ENCODE measurements at regions not wholly inside any gene's neighbourhood (a gene's known extent, or its start where the extent isn't known, plus 50 kb on each side); places are given as distances from the start of the nearest gene placed in this dataset.

DNA sequence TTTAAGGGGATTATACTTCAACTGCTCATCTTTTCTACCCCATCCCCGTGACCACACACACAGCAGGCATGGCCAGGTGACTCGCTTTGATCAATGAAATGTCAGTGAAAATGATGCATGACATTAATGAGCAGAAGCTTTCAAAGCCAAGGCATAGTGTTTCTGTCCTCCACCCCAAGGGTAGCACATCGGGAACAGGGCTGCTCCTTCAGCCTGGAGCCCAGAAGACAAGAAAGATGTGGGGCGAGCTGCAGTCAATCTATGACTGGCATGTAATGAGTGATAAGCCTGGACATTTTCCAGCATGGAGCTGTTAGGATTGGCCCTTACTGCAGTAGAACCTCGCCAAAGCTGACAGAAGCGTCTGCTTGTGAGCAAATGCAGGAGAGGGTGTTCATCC is 122.6 kb upstream of the IRX2 start:
- intact Hi-C loops (cut with DNase I; ENCODE audit: low total_unique reads) (no loop called here), in situ Hi-C loops (cut with MboI; ENCODE audit: low pct_ligation_motif_present in 1 of 4, low pct_unique_long_range_greater_than_20kb in 1 of 4, low sequenced_read_pairs in 3 of 4) (no loop called here)
- Histone ChIP-seq H3K36me3 (no peaks in the 10 kb centered on the region), H3K27me3 (no peaks in the 10 kb centered on the region), H3K9me3 (peaks cover 0 to 5% of the 10 kb centered on the region in 2 donors), H3K4me3 (no peak overlapping the region), H3K4me1 (no peaks in the 10 kb centered on the region), H3K27ac (no peak overlapping the region)
- TF ChIP-seq POLR2A (IDR thresholded peaks at IDR 0.05) = no peak
- TF ChIP-seq, protein P1, sequence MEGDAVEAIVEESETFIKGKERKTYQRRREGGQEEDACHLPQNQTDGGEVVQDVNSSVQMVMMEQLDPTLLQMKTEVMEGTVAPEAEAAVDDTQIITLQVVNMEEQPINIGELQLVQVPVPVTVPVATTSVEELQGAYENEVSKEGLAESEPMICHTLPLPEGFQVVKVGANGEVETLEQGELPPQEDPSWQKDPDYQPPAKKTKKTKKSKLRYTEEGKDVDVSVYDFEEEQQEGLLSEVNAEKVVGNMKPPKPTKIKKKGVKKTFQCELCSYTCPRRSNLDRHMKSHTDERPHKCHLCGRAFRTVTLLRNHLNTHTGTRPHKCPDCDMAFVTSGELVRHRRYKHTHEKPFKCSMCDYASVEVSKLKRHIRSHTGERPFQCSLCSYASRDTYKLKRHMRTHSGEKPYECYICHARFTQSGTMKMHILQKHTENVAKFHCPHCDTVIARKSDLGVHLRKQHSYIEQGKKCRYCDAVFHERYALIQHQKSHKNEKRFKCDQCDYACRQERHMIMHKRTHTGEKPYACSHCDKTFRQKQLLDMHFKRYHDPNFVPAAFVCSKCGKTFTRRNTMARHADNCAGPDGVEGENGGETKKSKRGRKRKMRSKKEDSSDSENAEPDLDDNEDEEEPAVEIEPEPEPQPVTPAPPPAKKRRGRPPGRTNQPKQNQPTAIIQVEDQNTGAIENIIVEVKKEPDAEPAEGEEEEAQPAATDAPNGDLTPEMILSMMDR (IDR thresholded peaks at IDR 0.05) = no peak
- TF ChIP-seq POLR2AphosphoS5 (IDR thresholded peaks at IDR 0.05) = no peak
- DNase-seq = no peak
- WGBS, 2 donors (ENCODE audit: low coverage in 1 of 2) = 71 to 90% methylated on average over 2 to 6 of the region's 6 CpGs

DNA sequence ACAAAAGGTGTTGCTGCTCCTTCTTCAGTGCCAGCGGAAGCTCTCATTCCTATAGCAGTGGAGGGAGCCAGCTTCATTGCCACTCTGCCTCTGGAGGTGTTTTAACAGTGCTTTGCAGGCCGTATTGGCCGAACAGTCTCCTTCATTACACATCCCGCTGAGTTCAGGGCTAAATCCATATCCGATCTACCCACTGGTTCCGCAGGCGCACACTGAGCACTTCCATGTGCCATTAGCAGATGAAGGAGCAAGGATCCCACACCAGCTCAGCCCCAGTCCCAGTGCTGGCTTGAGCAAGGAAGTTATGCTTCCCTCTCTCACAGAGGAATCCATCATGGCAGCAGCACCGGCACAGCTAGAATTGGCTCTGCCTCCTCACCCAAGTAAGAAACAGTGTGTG is 121.2 kb upstream of the IRX2 start:
- Histone ChIP-seq H3K4me1 (no peaks in the 10 kb centered on the region), H3K27ac (no peak overlapping the region), H3K27me3 (no peaks in the 10 kb centered on the region), H3K36me3 (no peaks in the 10 kb centered on the region), H3K4me3 (no peak overlapping the region), H3K9me3 (no peaks in the 10 kb centered on the region)
- TF ChIP-seq POLR2AphosphoS5 (IDR thresholded peaks at IDR 0.05) = no peak
- TF ChIP-seq, protein P1 (IDR thresholded peaks at IDR 0.05) = no peak
- no peak for TF ChIP-seq EP300 (IDR thresholded peaks at IDR 0.05; ENCODE audit: low read depth)
- TF ChIP-seq POLR2A (IDR thresholded peaks at IDR 0.05) = no peak
- 80 to 84% methylated on average over 1 to 8 of the region's 8 CpGs for WGBS, 2 donors (ENCODE audit: low coverage in 1 of 2)
- in situ Hi-C loops (cut with MboI; ENCODE audit: low pct_ligation_motif_present in 1 of 4, low pct_unique_long_range_greater_than_20kb in 1 of 4, low sequenced_read_pairs in 3 of 4) (no loop called here), intact Hi-C loops (cut with DNase I; ENCODE audit: low total_unique reads) (no loop called here)
- no peak for DNase-seq

DNA sequence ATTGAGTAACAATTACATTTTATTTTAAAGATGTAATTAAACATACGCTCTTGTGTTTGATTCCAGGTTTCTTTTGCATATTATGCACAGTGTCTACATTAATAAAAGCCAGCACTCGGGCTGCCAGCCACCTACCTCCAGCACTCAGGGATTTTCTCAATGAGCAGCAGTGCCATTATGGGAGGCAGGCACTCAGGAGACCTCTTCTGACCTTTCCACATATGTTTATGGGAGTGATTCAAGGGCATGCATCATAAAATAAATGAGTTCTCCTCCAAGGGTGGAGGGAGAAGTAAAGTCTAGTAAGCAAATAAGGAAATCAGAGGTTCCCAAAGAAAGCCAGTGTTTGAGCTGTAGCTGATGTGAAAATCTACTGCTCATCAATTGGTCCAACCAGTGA is 119.8 kb upstream of the IRX2 start:
- Histone ChIP-seq H3K4me3 (no peak overlapping the region), H3K27me3 (no peaks in the 10 kb centered on the region), H3K27ac (no peak overlapping the region), H3K9me3 (no peaks in the 10 kb centered on the region), H3K4me1 (no peaks in the 10 kb centered on the region), H3K36me3 (no peaks in the 10 kb centered on the region)
- in situ Hi-C loops (cut with MboI; ENCODE audit: low pct_ligation_motif_present in 1 of 4, low pct_unique_long_range_greater_than_20kb in 1 of 4, low sequenced_read_pairs in 3 of 4) (no loop called here), intact Hi-C loops (cut with DNase I; ENCODE audit: low total_unique reads) (no loop called here)
- WGBS, 2 donors (ENCODE audit: low coverage in 1 of 2) = 62 to 80% methylated on average over 2 of the region's 2 CpGs
- TF ChIP-seq POLR2AphosphoS5 (IDR thresholded peaks at IDR 0.05) = no peak
- TF ChIP-seq EP300 (IDR thresholded peaks at IDR 0.05; ENCODE audit: low read depth) = no peak
- TF ChIP-seq POLR2A (IDR thresholded peaks at IDR 0.05) = no peak
- DNase-seq = no peak

DNA sequence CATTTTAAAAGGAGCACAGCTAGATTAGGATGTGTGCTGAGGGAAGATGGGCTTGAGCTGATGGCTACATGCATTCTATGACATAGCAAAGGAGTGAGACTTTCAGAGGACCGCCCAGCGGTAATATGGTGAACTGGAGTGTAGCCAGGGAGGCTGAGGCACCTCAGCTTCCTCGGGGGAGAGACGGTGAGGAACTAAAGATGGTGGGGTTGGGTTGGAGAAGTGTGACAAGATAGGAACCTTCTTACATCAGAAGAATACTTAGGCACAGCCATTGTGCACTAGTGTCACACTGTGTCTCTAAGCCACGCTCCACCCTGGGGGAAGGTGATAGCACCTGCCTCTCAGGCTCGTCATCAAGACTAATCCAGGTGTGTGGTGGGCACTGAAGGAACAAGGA is 118.0 kb upstream of the IRX2 start:
- 68% methylated on average over 6 of the region's 6 CpGs; no CpG with 5 or more reads in 1 of the 2 donors for WGBS, 2 donors (ENCODE audit: low coverage in 1 of 2)
- Histone ChIP-seq H3K9me3 (no peaks in the 10 kb centered on the region), H3K4me3 (no peak overlapping the region), H3K27ac (no peak overlapping the region), H3K36me3 (no peaks in the 10 kb centered on the region), H3K4me1 (no peaks in the 10 kb centered on the region), H3K27me3 (no peaks in the 10 kb centered on the region)
- in situ Hi-C loops (cut with MboI; ENCODE audit: low pct_ligation_motif_present in 1 of 4, low pct_unique_long_range_greater_than_20kb in 1 of 4, low sequenced_read_pairs in 3 of 4) = no loop called here
- TF ChIP-seq EP300 (IDR thresholded peaks at IDR 0.05; ENCODE audit: low read depth) (no peak), POLR2AphosphoS5 (IDR thresholded peaks at IDR 0.05) (no peak), POLR2A (IDR thresholded peaks at IDR 0.05) (no peak)
- TF ChIP-seq, protein P1 (IDR thresholded peaks at IDR 0.05) = no peak
- intact Hi-C loops (cut with DNase I; ENCODE audit: low total_unique reads) = no loop called here
- DNase-seq = no peak

DNA sequence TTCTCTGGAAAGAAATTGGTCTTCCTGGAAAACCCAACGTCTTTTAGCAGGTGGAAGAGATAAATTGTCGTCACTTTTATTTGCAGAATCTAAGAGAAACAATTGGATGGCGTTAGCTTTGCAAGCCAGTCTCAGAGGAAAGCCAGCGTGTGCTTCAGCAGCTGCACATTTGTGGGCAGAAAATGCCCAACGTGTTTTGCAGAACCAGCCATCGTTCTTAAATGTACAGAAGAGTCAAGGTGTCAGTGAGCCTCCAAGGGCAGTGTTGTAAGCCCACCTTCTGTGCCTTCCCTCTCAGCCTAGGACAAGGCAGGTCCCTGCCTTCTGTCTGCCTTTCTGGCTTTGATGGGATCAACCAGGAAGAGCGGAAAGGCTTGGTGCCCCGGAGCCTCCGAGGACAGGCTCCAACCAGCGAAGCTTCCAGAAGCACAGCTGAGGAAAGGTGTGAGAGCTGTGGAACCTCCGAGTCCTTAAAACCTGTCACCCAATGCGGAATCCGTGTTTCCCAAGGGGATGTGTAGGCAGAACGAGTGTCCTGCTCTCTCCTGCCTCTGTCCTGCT is 116.0 kb upstream of the IRX2 start:
- H3K27me3 ChIP-seq = no peaks in the 10 kb centered on the region
- H3K4me3 ChIP-seq = no peak overlapping the region
- 0 to 75% methylated on average over 1 to 14 of the region's 14 CpGs for WGBS, 2 donors (ENCODE audit: low coverage in 1 of 2)
- DNase-seq = no peak
- H3K36me3 ChIP-seq = no peaks in the 10 kb centered on the region
- in situ Hi-C loops (cut with MboI; ENCODE audit: low pct_ligation_motif_present in 1 of 4, low pct_unique_long_range_greater_than_20kb in 1 of 4, low sequenced_read_pairs in 3 of 4) = no loop called here
- H3K9me3 ChIP-seq = no peaks in the 10 kb centered on the region
- TF ChIP-seq, protein P1 (IDR thresholded peaks at IDR 0.05) = no peak
- TF ChIP-seq EP300 (IDR thresholded peaks at IDR 0.05; ENCODE audit: low read depth) (no peak), POLR2AphosphoS5 (IDR thresholded peaks at IDR 0.05) (no peak), POLR2A (IDR thresholded peaks at IDR 0.05) (no peak)
- no peaks in the 10 kb centered on the region for H3K4me1 ChIP-seq
- no peak overlapping the region for H3K27ac ChIP-seq
- intact Hi-C loops (cut with DNase I; ENCODE audit: low total_unique reads) = no loop called here

Measured in transverse colon (tissue), 4 donors.